ENCODE measurements at regions not wholly inside any gene's neighbourhood (a gene's known extent, or its start where the extent isn't known, plus 50 kb on each side); places are given as distances from the start of the nearest gene placed in this dataset.
A peak's percentile ranks its signal among the peaks of the same experiment; 100 is the strongest.

DNA sequence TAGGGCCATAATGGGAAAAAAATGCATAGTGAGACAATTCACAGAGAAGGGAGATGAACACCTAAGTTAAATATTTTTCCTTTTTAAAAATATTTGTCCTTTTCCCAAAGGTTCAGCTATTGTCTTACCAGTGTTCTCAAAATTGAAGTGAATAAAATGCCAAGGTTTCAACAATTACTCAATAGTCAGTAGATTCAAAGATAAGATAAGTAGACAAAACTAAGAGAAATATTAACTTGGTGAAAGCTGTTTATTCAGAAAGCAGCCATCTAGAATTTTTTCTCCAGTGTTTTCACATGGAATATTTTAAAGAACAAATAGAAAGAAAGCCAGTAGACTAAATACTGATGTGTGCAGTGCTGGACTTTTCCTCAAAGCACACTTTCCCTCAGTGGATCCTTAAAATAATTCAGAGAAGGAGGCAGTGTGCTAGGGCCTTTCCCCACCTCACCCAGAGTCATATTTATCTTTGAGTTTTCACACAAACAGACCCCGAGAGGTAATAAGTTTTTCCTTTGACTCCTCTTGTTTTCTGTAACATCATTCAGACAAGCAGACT is 144.5 kb upstream of the PLEKHG7 start:
- peak overlapping the region; percentile 21 for H3K4me3 ChIP-seq (ENCODE audit: low read depth, low read length)
- H3K27ac ChIP-seq: peak overlapping the region; percentile 89
- H3K9me3 ChIP-seq (ENCODE audit: control insufficient read depth, low read length): no peaks in the 10 kb centered on the region
- peak overlapping the region; percentile 62 for H2AFZ ChIP-seq
- H3K4me2 ChIP-seq (ENCODE audit: low read length): peak overlapping the region; percentile 56
- TF ChIP-seq, protein P1, sequence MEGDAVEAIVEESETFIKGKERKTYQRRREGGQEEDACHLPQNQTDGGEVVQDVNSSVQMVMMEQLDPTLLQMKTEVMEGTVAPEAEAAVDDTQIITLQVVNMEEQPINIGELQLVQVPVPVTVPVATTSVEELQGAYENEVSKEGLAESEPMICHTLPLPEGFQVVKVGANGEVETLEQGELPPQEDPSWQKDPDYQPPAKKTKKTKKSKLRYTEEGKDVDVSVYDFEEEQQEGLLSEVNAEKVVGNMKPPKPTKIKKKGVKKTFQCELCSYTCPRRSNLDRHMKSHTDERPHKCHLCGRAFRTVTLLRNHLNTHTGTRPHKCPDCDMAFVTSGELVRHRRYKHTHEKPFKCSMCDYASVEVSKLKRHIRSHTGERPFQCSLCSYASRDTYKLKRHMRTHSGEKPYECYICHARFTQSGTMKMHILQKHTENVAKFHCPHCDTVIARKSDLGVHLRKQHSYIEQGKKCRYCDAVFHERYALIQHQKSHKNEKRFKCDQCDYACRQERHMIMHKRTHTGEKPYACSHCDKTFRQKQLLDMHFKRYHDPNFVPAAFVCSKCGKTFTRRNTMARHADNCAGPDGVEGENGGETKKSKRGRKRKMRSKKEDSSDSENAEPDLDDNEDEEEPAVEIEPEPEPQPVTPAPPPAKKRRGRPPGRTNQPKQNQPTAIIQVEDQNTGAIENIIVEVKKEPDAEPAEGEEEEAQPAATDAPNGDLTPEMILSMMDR (IDR thresholded peaks at IDR 0.05): no peak
- H3K9ac ChIP-seq: no peak overlapping the region
- no peaks in the 10 kb centered on the region for H3K27me3 ChIP-seq (ENCODE audit: control insufficient read depth, insufficient read depth, low read length)
- no peaks in the 10 kb centered on the region for H3K79me2 ChIP-seq
- no peaks in the 10 kb centered on the region for H3K36me3 ChIP-seq (ENCODE audit: control insufficient read depth, insufficient read depth, low read length)
- H3K4me1 ChIP-seq: peaks cover 64% of the 10 kb centered on the region

DNA sequence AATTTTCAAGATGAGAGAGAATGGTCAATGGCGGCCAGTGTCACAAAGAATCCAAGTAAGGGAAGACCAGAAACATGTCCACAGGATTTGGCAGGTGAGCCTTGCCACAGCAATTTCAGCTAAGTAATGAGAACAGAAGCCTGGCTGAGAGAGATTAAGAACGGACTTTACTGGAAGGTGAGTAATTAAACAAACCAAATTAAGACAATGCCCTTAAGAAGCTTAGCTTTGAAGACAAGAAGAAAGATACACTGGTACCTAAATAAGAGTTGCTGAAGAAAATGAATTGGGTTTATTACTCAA is 145.4 kb upstream of the PLEKHG7 start:
- Histone ChIP-seq H2AFZ (no peak overlapping the region), H3K36me3 (ENCODE audit: control insufficient read depth, insufficient read depth, low read length) (no peaks in the 10 kb centered on the region), H3K27me3 (ENCODE audit: control insufficient read depth, insufficient read depth, low read length) (no peaks in the 10 kb centered on the region), H3K27ac (peak overlapping the region; percentile 89), H3K4me1 (peaks cover 72% of the 10 kb centered on the region), H3K4me3 (ENCODE audit: low read depth, low read length) (no peak overlapping the region), H3K9me3 (ENCODE audit: control insufficient read depth, low read length) (no peaks in the 10 kb centered on the region), H3K4me2 (ENCODE audit: low read length) (no peak overlapping the region), H3K79me2 (no peaks in the 10 kb centered on the region), H3K9ac (no peak overlapping the region)
- TF ChIP-seq, protein P1 (IDR thresholded peaks at IDR 0.05): no peak

DNA sequence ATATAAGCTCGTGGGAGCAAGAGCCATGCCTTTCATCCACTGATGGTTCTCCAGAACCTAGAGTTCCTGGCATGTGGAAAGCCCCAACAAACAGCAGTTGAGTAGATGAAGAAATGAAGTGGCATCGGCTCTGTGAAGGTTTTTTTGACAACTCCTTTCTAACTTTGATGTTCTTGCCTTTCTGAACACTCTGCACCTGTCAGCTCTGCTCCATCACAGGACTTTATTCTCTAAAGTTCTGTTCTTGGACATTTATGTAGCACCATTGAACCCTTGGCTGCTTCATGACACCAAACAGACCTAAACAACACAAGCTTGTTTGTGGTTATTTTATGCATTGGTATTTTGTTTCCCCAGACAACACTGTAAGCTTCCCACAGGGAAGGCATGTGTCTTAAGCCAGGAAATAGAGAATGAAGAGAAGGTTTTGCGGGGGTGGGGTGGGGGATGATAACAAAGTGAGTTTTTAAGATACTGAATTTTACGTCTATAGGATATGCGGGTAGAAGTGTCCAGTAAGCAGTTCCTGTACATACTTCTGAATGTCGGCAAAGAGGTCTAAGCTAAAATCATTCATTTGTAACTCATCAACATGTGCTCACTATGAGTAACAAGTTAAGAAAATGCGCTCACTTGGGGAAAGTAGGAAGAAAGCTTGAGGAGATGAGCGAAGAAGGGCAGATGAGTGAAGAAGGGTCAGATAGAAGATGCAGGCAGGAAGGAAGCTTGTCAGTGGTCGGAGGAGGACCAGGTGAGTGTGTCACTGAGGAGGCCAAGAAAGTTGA is 146.0 kb upstream of the PLEKHG7 start:
- Histone ChIP-seq H2AFZ (no peak overlapping the region), H3K79me2 (no peaks in the 10 kb centered on the region), H3K36me3 (ENCODE audit: control insufficient read depth, insufficient read depth, low read length) (no peaks in the 10 kb centered on the region), H3K4me3 (ENCODE audit: low read depth, low read length) (no peak overlapping the region), H3K9me3 (ENCODE audit: control insufficient read depth, low read length) (no peaks in the 10 kb centered on the region), H3K9ac (no peak overlapping the region), H3K4me1 (peaks cover 72% of the 10 kb centered on the region), H3K27me3 (ENCODE audit: control insufficient read depth, insufficient read depth, low read length) (no peaks in the 10 kb centered on the region), H3K27ac (peak overlapping the region; percentile 89), H3K4me2 (ENCODE audit: low read length) (no peak overlapping the region)
- TF ChIP-seq, protein P1 (IDR thresholded peaks at IDR 0.05): no peak

DNA sequence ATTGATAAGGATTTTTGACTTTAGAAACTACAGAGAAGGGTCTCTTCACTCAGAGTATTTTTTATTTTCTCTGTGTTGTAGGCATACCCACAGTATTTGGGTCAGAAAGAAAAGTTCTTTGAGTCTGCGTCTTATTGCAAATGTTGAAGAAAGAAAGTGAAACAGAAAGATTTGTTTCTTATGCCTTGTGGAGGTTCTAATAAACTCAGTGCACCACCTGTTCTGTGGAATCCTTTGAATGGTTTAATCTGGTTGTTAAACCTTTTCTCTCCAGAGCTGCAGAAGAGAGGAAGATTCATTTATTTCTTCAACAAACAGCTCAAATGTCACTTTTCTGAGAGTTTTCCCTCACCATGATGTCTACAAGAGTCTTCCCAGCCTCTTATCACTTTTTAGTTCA is 146.6 kb upstream of the PLEKHG7 start:
- peaks cover 72% of the 10 kb centered on the region for H3K4me1 ChIP-seq
- TF ChIP-seq, protein P1 (IDR thresholded peaks at IDR 0.05): no peak

More for the DNA sequence above, 146.6 kb upstream of the PLEKHG7 start:
- Histone ChIP-seq H3K79me2 (no peaks in the 10 kb centered on the region), H2AFZ (no peak overlapping the region), H3K36me3 (ENCODE audit: control insufficient read depth, insufficient read depth, low read length) (no peaks in the 10 kb centered on the region), H3K4me3 (ENCODE audit: low read depth, low read length) (no peak overlapping the region), H3K27ac (peak overlapping the region; percentile 2), H3K9ac (no peak overlapping the region), H3K4me2 (ENCODE audit: low read length) (no peak overlapping the region), H3K27me3 (ENCODE audit: control insufficient read depth, insufficient read depth, low read length) (no peaks in the 10 kb centered on the region), H3K9me3 (ENCODE audit: control insufficient read depth, low read length) (no peaks in the 10 kb centered on the region)
